Panc1 (cell line): ENCODE measurements at regions not wholly inside any gene's neighbourhood (a gene's known extent, or its start where the extent isn't known, plus 50 kb on each side); places are given as distances from the start of the nearest gene placed in this dataset.
"Not testable (repeated sequence)": the region's sequence is repeated elsewhere in the genome, so short reads cannot be mapped to it uniquely, and the experiment has no call there.

ENCODE experiments used
- ATAC-seq: fragments of 200-7000 bp; cut with Tn5 transposase; 2 replicates; pipeline ENCODE4 v1.9.1; 2020; ENCODE audit warnings: mild to moderate bottlenecking, moderate library complexity
- BruUV-seq: library from RNA; stranded (reverse); fragments of 400-500 nt; replicated peaks from 2 replicates; lab custom pipeline; 2021; lab: Mats Ljungman, UMichigan
- CTCF ChIA-PET: fragments of 300-600 bp; sonication (Branson Sonifier 250); formaldehyde crosslinking; loops from one replicate; lab custom pipeline; 2022; ENCODE audit warnings: antibody characterized with exemption; lab: Charles Lee
- POLR2A ChIA-PET: fragments of 300-600 bp; sonication (Branson Sonifier 250); formaldehyde crosslinking; loops from one replicate; lab custom pipeline; 2022; ENCODE audit warnings: antibody characterized with exemption; lab: Charles Lee
- DNase-seq: peaks from one replicate; pipeline ENCODE4 v3.0.0-alpha.2; 2010; ENCODE audit warnings: low read depth, low spot score
- H3K27ac ChIP-seq: 2 replicates; pipeline ENCODE4 v1.5.1; 2011; ENCODE audit warnings: mild to moderate bottlenecking, low read length, inconsistent platforms
- H3K27me3 ChIP-seq: fragments of 200-500 bp; sonication (Bioruptor generic); 2 replicates; pipeline ENCODE4 v1.6.0; 2014; ENCODE audit warnings: low read length, inconsistent platforms; ENCODE audit not compliant: control insufficient read depth, insufficient read depth
- H3K36me3 ChIP-seq: fragments of 200-500 bp; sonication (Bioruptor generic); 2 replicates; pipeline ENCODE4 v1.5.1; 2014; ENCODE audit warnings: inconsistent platforms, mild to moderate bottlenecking, low read length, moderate library complexity; ENCODE audit not compliant: control insufficient read depth, insufficient read depth
- H3K4me1 ChIP-seq: 2 replicates; pipeline ENCODE4 v1.5.1; 2011; ENCODE audit warnings: inconsistent platforms, mild to moderate bottlenecking, low read length, moderate library complexity; ENCODE audit not compliant: control insufficient read depth, insufficient read depth
- H3K4me3 ChIP-seq, 2 experiments: 2 replicates each; pipeline ENCODE4 v1.5.1; 2011 to 2012; ENCODE audit warnings: low read depth in 2 of 2, low read length in 2 of 2, mild to moderate bottlenecking in 2 of 2, inconsistent platforms in 1 of 2, moderate library complexity in 1 of 2
- H3K9me3 ChIP-seq: fragments of 200-500 bp; sonication (Bioruptor generic); 2 replicates; pipeline ENCODE4 v1.5.1; 2014; ENCODE audit warnings: low read depth, mild to moderate bottlenecking, inconsistent platforms, low read length, moderate library complexity; ENCODE audit not compliant: control insufficient read depth, insufficient read depth
- POLR2AphosphoS5 ChIP-seq: IDR thresholded peaks from 2 replicates; pipeline ENCODE4 v1.6.1; 2012; ENCODE audit warnings: mild to moderate bottlenecking, low read depth, low read length, moderate library complexity
- SIN3A ChIP-seq: IDR thresholded peaks from 2 replicates; pipeline ENCODE4 v1.6.1; 2012; ENCODE audit warnings: low read depth, mild to moderate bottlenecking, low read length, moderate library complexity, borderline replicate concordance; ENCODE audit not compliant: insufficient read depth
- TCF7L2 ChIP-seq: IDR thresholded peaks from 2 replicates; pipeline ENCODE4 v1.6.1; 2011; ENCODE audit warnings: mild to moderate bottlenecking, low read depth, low read length, inconsistent platforms
- in situ Hi-C: cut with HindIII; loops from 2 replicates; pipeline ENCODE4 v1.10.0; 2016; ENCODE audit warnings: low sequenced_read_pairs, low pct_unique_long_range_greater_than_20kb
- intact Hi-C: fragments of 100-400 bp; cut with micrococcal nuclease; formaldehyde crosslinking; loops from one replicate; pipeline ENCODE4 v1.10.0; 2022; ENCODE audit not compliant: unreplicated experiment
- TF ChIP-seq, protein P1 (sequence below): fragments of 450-650 bp; IDR thresholded peaks from 2 replicates; pipeline ENCODE4 v1.5.1; 2017; ENCODE audit warnings: mild to moderate bottlenecking
- TF ChIP-seq, protein P2 (sequence below), 2 experiments: IDR thresholded peaks; 2 replicates each; pipeline ENCODE4 v1.6.1; 2011 to 2012; ENCODE audit warnings: low read depth in 2 of 2, control low read depth in 1 of 2, low read length in 1 of 2, mild to moderate bottlenecking in 1 of 2, moderate library complexity in 1 of 2; ENCODE audit not compliant: insufficient read depth in 1 of 2

DNA sequence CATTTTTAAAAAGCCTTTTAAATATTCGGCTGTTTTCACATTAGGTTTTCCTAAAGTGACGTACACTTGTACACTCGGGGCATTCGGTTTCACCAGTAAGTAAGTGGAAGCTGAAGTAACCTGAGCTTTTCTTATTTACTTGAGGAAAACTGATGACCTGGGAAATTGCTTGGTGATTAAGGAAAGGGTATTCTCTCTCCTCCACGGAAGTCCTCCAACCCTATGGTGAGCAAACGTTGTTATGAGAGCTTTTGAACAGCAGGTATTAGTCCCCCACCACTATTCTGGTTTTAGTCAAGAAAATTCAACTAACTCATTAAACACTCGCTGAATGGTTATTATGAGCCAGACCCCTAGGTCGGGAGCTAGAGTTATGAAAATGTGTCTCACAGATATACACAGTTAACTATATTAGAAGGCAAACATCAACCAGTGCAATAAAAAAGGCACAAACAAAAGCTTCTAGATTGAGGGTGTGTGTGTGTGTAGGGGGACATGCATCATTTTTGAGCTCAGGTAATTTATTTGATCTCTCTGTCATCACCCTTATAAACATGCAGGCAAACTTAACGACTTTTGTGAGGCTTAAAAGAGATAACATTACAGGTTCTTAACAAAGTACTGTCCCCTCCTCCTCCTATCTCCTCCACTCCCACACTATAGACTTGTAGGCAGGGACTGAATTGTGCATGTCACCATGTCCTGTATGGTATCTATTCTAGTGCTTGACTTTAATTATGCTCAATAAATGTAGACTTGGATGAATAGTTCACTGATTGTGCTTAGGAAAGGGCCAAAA lies 143.3 kb upstream of the MB21D2 start:
- no peaks in the 10 kb centered on the region for H3K36me3 ChIP-seq
- H3K27ac ChIP-seq: no peak overlapping the region
- intact Hi-C loops (no loop called here), in situ Hi-C loops (no loop called here)
- no peaks in the 10 kb centered on the region for H3K4me1 ChIP-seq
- DNase-seq (no peak), ATAC-seq (no peak)
- no TSS peak for BruUV-seq
- no peaks in the 10 kb centered on the region for H3K9me3 ChIP-seq
- ChIA-PET CTCF (interaction anchor here (0.7 kb wide), 1 partner anchor 397 kb away, joined by 3 read pairs; no protein-coding TSS in a partner anchor), POLR2A (no interaction called here)
- TF ChIP-seq, protein P1, sequence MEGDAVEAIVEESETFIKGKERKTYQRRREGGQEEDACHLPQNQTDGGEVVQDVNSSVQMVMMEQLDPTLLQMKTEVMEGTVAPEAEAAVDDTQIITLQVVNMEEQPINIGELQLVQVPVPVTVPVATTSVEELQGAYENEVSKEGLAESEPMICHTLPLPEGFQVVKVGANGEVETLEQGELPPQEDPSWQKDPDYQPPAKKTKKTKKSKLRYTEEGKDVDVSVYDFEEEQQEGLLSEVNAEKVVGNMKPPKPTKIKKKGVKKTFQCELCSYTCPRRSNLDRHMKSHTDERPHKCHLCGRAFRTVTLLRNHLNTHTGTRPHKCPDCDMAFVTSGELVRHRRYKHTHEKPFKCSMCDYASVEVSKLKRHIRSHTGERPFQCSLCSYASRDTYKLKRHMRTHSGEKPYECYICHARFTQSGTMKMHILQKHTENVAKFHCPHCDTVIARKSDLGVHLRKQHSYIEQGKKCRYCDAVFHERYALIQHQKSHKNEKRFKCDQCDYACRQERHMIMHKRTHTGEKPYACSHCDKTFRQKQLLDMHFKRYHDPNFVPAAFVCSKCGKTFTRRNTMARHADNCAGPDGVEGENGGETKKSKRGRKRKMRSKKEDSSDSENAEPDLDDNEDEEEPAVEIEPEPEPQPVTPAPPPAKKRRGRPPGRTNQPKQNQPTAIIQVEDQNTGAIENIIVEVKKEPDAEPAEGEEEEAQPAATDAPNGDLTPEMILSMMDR: no peak
- no peak for TF ChIP-seq POLR2AphosphoS5
- no peak for TF ChIP-seq SIN3A
- no peak for TF ChIP-seq TCF7L2
- TF ChIP-seq, protein P2, sequence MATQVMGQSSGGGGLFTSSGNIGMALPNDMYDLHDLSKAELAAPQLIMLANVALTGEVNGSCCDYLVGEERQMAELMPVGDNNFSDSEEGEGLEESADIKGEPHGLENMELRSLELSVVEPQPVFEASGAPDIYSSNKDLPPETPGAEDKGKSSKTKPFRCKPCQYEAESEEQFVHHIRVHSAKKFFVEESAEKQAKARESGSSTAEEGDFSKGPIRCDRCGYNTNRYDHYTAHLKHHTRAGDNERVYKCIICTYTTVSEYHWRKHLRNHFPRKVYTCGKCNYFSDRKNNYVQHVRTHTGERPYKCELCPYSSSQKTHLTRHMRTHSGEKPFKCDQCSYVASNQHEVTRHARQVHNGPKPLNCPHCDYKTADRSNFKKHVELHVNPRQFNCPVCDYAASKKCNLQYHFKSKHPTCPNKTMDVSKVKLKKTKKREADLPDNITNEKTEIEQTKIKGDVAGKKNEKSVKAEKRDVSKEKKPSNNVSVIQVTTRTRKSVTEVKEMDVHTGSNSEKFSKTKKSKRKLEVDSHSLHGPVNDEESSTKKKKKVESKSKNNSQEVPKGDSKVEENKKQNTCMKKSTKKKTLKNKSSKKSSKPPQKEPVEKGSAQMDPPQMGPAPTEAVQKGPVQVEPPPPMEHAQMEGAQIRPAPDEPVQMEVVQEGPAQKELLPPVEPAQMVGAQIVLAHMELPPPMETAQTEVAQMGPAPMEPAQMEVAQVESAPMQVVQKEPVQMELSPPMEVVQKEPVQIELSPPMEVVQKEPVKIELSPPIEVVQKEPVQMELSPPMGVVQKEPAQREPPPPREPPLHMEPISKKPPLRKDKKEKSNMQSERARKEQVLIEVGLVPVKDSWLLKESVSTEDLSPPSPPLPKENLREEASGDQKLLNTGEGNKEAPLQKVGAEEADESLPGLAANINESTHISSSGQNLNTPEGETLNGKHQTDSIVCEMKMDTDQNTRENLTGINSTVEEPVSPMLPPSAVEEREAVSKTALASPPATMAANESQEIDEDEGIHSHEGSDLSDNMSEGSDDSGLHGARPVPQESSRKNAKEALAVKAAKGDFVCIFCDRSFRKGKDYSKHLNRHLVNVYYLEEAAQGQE (IDR thresholded peaks at IDR 0.05; ENCODE audit: insufficient read depth in 1 of 2, low read depth in 2 of 2, low read length in 1 of 2): no peak
- 0 out of 2 replicates have a peak, but pooled peaks cover 4% of the 10 kb centered on the region for H3K27me3 ChIP-seq
- H3K4me3 ChIP-seq: no peak overlapping the region

DNA sequence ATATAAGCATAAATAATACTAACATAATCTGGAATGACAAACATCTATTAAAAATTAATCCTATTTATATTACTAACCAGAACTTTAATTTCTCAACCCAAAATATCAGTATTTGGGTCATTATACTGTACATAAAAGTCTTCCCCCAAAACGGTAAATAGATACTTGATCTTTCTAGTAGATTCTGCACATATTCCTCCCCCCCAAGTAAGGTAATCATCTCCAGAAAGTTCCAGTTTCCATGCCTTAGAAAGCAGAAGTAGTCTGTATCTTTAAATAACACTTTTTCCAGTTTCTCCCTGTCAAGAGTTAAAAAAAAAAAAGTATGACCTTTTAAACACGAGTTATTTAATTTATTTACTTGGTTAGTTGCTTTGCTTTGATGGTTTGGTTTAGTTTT lies 150.7 kb upstream of the MB21D2 start:
- ATAC-seq (no peak), DNase-seq (no peak)
- no peaks in the 10 kb centered on the region for H3K36me3 ChIP-seq
- POLR2A ChIA-PET: no interaction called here
- no peak overlapping the region for H3K27ac ChIP-seq
- H3K27me3 ChIP-seq: 0 out of 2 replicates have a peak, but pooled peaks cover 4% of the 10 kb centered on the region
- H3K4me3 ChIP-seq: no peak overlapping the region
- H3K4me1 ChIP-seq: no peaks in the 10 kb centered on the region
- intact Hi-C loops: no loop called here
- no TSS peak for BruUV-seq
- in situ Hi-C loops: no loop called here
- CTCF ChIA-PET: no interaction called here
- no peaks in the 10 kb centered on the region for H3K9me3 ChIP-seq
- no peak for TF ChIP-seq POLR2AphosphoS5
- no peak for TF ChIP-seq SIN3A
- TF ChIP-seq, protein P1: no peak
- TF ChIP-seq, protein P2 (IDR thresholded peaks at IDR 0.05; ENCODE audit: insufficient read depth in 1 of 2, low read depth in 2 of 2, low read length in 1 of 2): no peak
- TF ChIP-seq TCF7L2: no peak

DNA sequence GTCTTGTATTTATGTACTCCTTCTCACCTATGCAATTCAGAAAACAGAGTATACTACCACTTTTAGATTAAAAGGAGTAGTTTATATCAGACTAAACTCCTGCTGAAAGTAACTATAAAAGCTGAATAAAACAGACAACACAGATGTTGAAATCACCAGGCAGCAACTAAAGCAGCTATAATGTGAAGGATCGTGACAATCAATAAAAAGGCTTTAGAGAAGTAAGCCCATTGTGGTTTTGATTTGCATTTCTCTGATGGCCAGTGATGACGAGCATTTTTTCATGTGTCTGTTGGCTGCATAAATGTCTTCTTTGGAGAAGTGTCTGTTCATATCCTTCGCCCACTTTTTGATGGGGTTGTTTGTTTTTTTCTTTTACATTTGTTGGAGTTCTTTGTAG lies 152.1 kb upstream of the MB21D2 start:
- DNase-seq, H3K36me3 ChIP-seq, H3K4me1 ChIP-seq, CTCF ChIA-PET, H3K27me3 ChIP-seq, H3K27ac ChIP-seq, in situ Hi-C loops, ATAC-seq, intact Hi-C loops, H3K9me3 ChIP-seq, POLR2A ChIA-PET, BruUV-seq, H3K4me3 ChIP-seq: not testable (repeated sequence)
